OCI-LY7 (cell line): ENCODE measurements at regions not wholly inside any gene's neighbourhood (a gene's known extent, or its start where the extent isn't known, plus 50 kb on each side); places are given as distances from the start of the nearest gene placed in this dataset.

ENCODE experiments used
- CTCF ChIP-seq: fragments of 200-600 bp; sonication (generic); conservative IDR thresholded peaks from 2 replicates; pipeline ENCODE4 v1.5.1; 2014; ENCODE audit warnings: mild to moderate bottlenecking, antibody characterized with exemption, low read length, moderate library complexity, mixed read lengths
- EZH2phosphoT487 ChIP-seq: fragments of 200-600 bp; sonication (generic); IDR thresholded peaks from 2 replicates; pipeline ENCODE4 v1.6.1; 2018; ENCODE audit warnings: low read depth, borderline replicate concordance, mild to moderate bottlenecking, mixed run types, antibody characterized with exemption, low read length, moderate library complexity, mixed read lengths

- no peak for TF ChIP-seq CTCF
- no peak for TF ChIP-seq EZH2phosphoT487
These were observed 371.8 kb upstream of the GCFC2 start for GRCh38 chr2:76082509-76082908.
